22Rv1 (cell line): ENCODE measurements at regions not wholly inside any gene's neighbourhood (a gene's known extent, or its start where the extent isn't known, plus 50 kb on each side); places are given as distances from the start of the nearest gene placed in this dataset.

ENCODE experiments used
- H3K27ac ChIP-seq: fragments of 450-650 bp; 2 replicates; pipeline ENCODE4 v1.5.1; 2017
- CTCF ChIP-seq: fragments of 450-650 bp; IDR thresholded peaks from 2 replicates; pipeline ENCODE4 v1.5.1; 2017; ENCODE audit warnings: mild to moderate bottlenecking
- ZFX ChIP-seq: fragments of 450-650 bp; IDR thresholded peaks from 2 replicates; pipeline ENCODE4 v1.6.1; 2017; ENCODE audit warnings: antibody characterized with exemption, borderline replicate concordance

- TF ChIP-seq CTCF, result no peak
- TF ChIP-seq ZFX, result no peak
- H3K27ac ChIP-seq, result no peak overlapping the region
These were observed 170.4 kb downstream of the PTPRC start for GRCh38 chr1:198809247-198809646.

- no peak for TF ChIP-seq ZFX
- no peak for TF ChIP-seq CTCF
- no peak overlapping the region for H3K27ac ChIP-seq
These were observed 172.6 kb downstream of the PTPRC start for GRCh38 chr1:198811449-198811848.

- no peak overlapping the region for H3K27ac ChIP-seq
- no peak for TF ChIP-seq ZFX
- no peak for TF ChIP-seq CTCF
These were observed 184.8 kb downstream of the PTPRC start for GRCh38 chr1:198823626-198824025.

- no peak overlapping the region for H3K27ac ChIP-seq
- TF ChIP-seq CTCF (no peak), ZFX (no peak)
These were observed 186.4 kb downstream of the PTPRC start for GRCh38 chr1:198825254-198825653.

- TF ChIP-seq ZFX, result no peak
- TF ChIP-seq CTCF, result no peak
- H3K27ac ChIP-seq, result no peak overlapping the region
These were observed 190.5 kb downstream of the PTPRC start for GRCh38 chr1:198829356-198829755.

- H3K27ac ChIP-seq, result no peak overlapping the region
- TF ChIP-seq ZFX (no peak), CTCF (no peak)
These were observed 191.1 kb downstream of the PTPRC start for GRCh38 chr1:198829944-198830343.

- H3K27ac ChIP-seq, result no peak overlapping the region
- TF ChIP-seq ZFX, result no peak
- TF ChIP-seq CTCF, result no peak
These were observed 191.6 kb downstream of the PTPRC start for GRCh38 chr1:198830412-198830811.
